Small intestine (tissue), 7 donors: ENCODE measurements at regions not wholly inside any gene's neighbourhood (a gene's known extent, or its start where the extent isn't known, plus 50 kb on each side); places are given as distances from the start of the nearest gene placed in this dataset.

Experiments used
- DNase-seq, 2 donors: peaks; one replicate each; pipeline versions ENCODE4 v3.0.0 to v3.0.0-alpha.2; 2013
- FAIRE-seq: peaks from 2 replicates; lab custom pipeline; 2012; peaks lifted over from hg19 to GRCh38; lab: Jason Lieb, UNC
- H3K27ac ChIP-seq, 3 donors: one replicate each; pipeline ENCODE4 v1.5.1; 2013; ENCODE audit warnings: low read length in 2 of 3, mild to moderate bottlenecking in 2 of 3, control low read depth in 1 of 3, inconsistent platforms in 1 of 3, low read depth in 1 of 3, moderate library complexity in 1 of 3
- H3K27me3 ChIP-seq, 3 donors: one replicate each; pipeline ENCODE4 v1.6.1; 2013; ENCODE audit warnings: low read length in 3 of 3, inconsistent platforms in 1 of 3; ENCODE audit not compliant: control insufficient read depth in 3 of 3, insufficient read depth in 3 of 3
- H3K36me3 ChIP-seq, 3 donors: one replicate each; pipeline ENCODE4 v1.6.1; 2013; ENCODE audit warnings: low read length in 3 of 3, inconsistent platforms in 1 of 3, low read depth in 1 of 3, mild to moderate bottlenecking in 1 of 3, moderate library complexity in 1 of 3; ENCODE audit not compliant: control insufficient read depth in 3 of 3, insufficient read depth in 2 of 3
- H3K4me1 ChIP-seq, 3 donors: one replicate each; pipeline ENCODE4 v1.6.1; 2013; ENCODE audit warnings: low read length in 2 of 3, inconsistent platforms in 1 of 3, low read depth in 1 of 3, mild to moderate bottlenecking in 1 of 3, moderate library complexity in 1 of 3; ENCODE audit not compliant: control insufficient read depth in 3 of 3, insufficient read depth in 2 of 3
- H3K4me3 ChIP-seq, 3 donors: one replicate each; pipeline ENCODE4 v1.5.1; 2013; ENCODE audit warnings: low read length in 3 of 3, control low read depth in 1 of 3, inconsistent platforms in 1 of 3, low read depth in 1 of 3, mild to moderate bottlenecking in 1 of 3, moderate library complexity in 1 of 3
- H3K9me3 ChIP-seq, 2 donors: one replicate each; pipeline ENCODE4 v1.6.1; 2013; ENCODE audit warnings: low read depth in 1 of 2, low read length in 1 of 2; ENCODE audit not compliant: control insufficient read depth in 2 of 2, insufficient read depth in 1 of 2
- WGBS, 3 donors: extraction: QIAGEN DNeasy Blood & Tissue Kit; methylation state at CpG; one replicate each; pipeline ENCODE4 v1.1.7; 2013; 5-methylcytosine and 5-hydroxymethylcytosine counted together
- donor health status: healthy with polysubstance abuse.
- donor health status: control.
- donor health status: control.
- donor health status: Bipolar disorder and iron deficiency.
- donor health status: healthy.

DNA sequence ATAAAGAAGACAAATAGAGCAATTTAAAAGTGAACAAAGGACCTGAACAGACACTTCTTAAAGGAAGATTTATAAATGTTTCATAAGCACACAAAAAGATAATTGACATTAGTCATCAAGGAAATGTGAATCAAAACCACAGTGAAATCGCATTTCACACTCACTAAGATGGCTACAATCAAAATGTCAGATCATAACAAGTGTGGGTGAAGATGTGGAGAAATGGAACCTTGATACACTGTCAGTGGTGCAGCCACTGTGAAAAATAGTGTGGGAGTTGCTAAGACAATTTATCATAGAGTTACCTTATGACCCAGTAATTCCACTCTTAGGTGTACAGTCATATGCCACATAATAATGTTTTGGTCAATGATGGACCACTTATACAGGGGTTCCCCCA, 54.5 kb upstream of the HTR4 start:
- no peaks in the 10 kb centered on the region for H3K36me3 ChIP-seq
- no peak overlapping the region for H3K4me3 ChIP-seq
- FAIRE-seq (no peak), DNase-seq (no peak)
- no peaks in the 10 kb centered on the region for H3K4me1 ChIP-seq
- H3K9me3 ChIP-seq = no peaks in the 10 kb centered on the region
- no peaks in the 10 kb centered on the region for H3K27me3 ChIP-seq
- no peak overlapping the region for H3K27ac ChIP-seq
- 79 to 83% (median 80%) methylated on average over 1 of the region's 1 CpG for WGBS, 3 donors

DNA sequence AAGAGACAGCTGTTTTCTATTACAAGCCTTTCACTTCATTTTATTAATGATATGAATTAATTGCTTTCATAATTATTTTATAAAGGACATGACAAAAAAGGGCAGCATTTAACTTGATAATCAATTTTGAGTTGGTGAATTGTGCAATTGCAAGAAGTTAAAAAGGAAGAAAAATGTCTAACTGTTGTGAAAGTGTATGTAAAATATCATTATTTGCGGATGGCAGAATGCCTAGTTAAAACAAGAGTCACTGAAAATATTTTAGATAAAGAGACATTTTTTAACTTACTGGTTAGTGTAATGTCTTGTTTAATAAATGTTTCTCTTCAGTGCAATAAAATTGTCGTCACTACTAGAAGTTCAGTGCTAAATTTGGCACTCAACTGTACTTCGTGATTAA, 57.6 kb upstream of the HTR4 start:
- Histone ChIP-seq H3K4me1 (no peaks in the 10 kb centered on the region), H3K27me3 (no peaks in the 10 kb centered on the region), H3K27ac (no peak overlapping the region), H3K9me3 (peaks cover 0 to 6% of the 10 kb centered on the region in 2 donors), H3K4me3 (no peak overlapping the region), H3K36me3 (no peaks in the 10 kb centered on the region)
- DNase-seq = no peak
- FAIRE-seq = no peak
- 68 to 86% (median 85%) methylated on average over 3 of the region's 3 CpGs for WGBS, 3 donors

- DNase-seq (no peak), FAIRE-seq (no peak)
- Histone ChIP-seq H3K27ac (no peak overlapping the region), H3K36me3 (no peaks in the 10 kb centered on the region), H3K4me1 (no peaks in the 10 kb centered on the region), H3K4me3 (no peak overlapping the region), H3K27me3 (no peaks in the 10 kb centered on the region), H3K9me3 (peaks cover 0 to 6% of the 10 kb centered on the region in 2 donors)
Observed at GRCh38 chr5:148713735-148714508, 59.6 kb upstream of the HTR4 start.

DNA sequence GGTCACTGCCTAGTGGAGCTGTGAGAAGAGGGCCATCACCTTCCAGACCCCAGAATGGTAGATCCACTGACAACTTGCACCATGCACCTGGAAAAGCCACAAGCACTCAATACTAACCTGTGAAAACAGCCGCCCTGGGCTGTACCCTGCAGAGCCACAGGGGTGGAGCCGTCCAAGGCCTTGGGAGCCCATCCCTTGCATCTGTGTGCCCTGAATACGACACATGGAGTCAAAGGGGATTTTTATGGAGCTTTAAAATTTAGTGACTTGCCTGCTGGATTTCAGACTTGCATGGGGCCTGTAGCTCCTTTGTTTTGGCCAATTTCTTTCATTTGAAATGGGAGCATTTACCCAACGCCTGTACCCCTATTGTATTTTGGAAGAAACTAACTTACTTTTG, 62.4 kb upstream of the HTR4 start:
- Histone ChIP-seq H3K4me3 (no peak overlapping the region), H3K27ac (no peak overlapping the region), H3K9me3 (peaks cover 0 to 6% of the 10 kb centered on the region in 2 donors), H3K36me3 (no peaks in the 10 kb centered on the region), H3K4me1 (peaks cover 0 to 5% (median 0%) of the 10 kb centered on the region in 3 donors), H3K27me3 (no peaks in the 10 kb centered on the region)
- DNase-seq (no peak), FAIRE-seq (no peak)
- WGBS, 3 donors = 48 to 64% (median 59%) methylated on average over 4 of the region's 4 CpGs

DNA sequence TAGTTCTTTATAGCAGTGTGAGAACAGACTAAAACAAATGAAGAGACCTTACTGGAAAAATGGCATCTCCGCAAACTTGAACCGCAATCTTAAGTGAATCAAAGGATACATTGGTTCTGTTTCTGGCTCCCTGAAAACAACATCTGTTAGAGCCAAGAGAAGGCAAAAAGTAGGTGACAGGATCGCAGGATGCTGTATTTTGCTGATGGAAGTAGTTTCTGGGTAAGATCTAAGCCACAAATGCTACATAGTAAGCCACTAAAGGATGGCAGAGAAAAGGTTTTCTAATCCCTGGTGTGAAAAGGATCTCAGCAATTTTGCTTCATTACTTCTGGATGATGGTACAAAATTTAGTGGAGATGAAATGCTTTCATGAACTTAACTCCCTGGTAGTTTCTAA, 63.3 kb upstream of the HTR4 start:
- Histone ChIP-seq H3K4me3 (no peak overlapping the region), H3K9me3 (peaks cover 0 to 6% of the 10 kb centered on the region in 2 donors), H3K36me3 (no peaks in the 10 kb centered on the region), H3K27me3 (no peaks in the 10 kb centered on the region), H3K4me1 (peaks cover 0 to 5% (median 0%) of the 10 kb centered on the region in 3 donors), H3K27ac (no peak overlapping the region)
- DNase-seq (no peak), FAIRE-seq (no peak)
- WGBS, 3 donors = 88 to 95% (median 93%) methylated on average over 3 of the region's 3 CpGs

DNA sequence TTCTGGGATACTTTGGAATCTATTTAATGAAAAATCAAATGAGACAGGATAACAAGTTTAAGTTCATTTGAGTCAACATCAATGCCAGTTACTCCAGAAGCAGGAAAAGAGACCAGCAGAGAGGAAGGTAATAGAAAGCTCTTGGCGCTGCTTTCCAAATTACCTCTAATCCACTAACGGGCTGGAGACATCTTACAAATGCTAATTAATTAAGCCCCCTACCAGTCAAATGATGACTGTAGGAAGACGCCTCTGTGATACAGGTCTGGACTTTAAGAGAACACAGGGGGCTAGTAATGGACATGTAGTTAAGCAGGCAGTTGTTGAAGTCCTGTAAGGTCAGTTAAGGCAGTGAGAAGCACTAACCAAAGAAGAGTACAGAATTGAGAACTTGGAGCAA, 65.3 kb upstream of the HTR4 start:
- Histone ChIP-seq H3K9me3 (peaks cover 0 to 6% of the 10 kb centered on the region in 2 donors), H3K27me3 (no peaks in the 10 kb centered on the region), H3K27ac (no peak overlapping the region), H3K36me3 (no peaks in the 10 kb centered on the region), H3K4me1 (peaks cover 0 to 5% (median 0%) of the 10 kb centered on the region in 3 donors), H3K4me3 (no peak overlapping the region)
- 58 to 90% (median 78%) methylated on average over 3 of the region's 3 CpGs for WGBS, 3 donors
- DNase-seq = no peak
- FAIRE-seq = no peak

GRCh38 chr5:148720257-148720656, 65.9 kb upstream of the HTR4 start:
- Histone ChIP-seq H3K4me1 (peaks cover 0 to 5% (median 0%) of the 10 kb centered on the region in 3 donors), H3K27ac (no peak overlapping the region), H3K4me3 (no peak overlapping the region), H3K27me3 (no peaks in the 10 kb centered on the region), H3K9me3 (peaks cover 0 to 6% of the 10 kb centered on the region in 2 donors), H3K36me3 (no peaks in the 10 kb centered on the region)
- DNase-seq (no peak), FAIRE-seq (no peak)

DNA sequence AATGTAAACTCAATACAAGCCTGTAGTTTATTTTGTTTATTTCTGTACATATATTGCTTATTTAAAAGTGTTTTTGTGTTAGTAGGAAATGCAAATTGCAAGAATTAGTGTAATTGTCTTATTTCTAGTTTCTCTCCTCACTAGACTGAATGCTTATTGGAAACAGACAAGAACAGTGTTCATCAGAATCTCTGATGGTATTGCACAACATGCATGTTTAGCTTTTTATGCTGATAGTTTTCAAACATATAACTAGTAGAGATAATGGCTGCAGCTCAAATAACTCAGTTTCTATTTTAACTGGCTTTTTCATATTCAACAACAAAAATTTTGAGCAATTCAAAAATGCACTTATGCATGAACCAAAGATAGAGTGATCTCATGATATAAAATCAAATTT, 68.8 kb upstream of the HTR4 start:
- H3K4me3 ChIP-seq = no peak overlapping the region
- DNase-seq = no peak
- no peak for FAIRE-seq
- H3K36me3 ChIP-seq = no peaks in the 10 kb centered on the region
- H3K4me1 ChIP-seq = peaks cover 0 to 5% (median 0%) of the 10 kb centered on the region in 3 donors
- no peak overlapping the region for H3K27ac ChIP-seq
- H3K9me3 ChIP-seq = no peaks in the 10 kb centered on the region
- H3K27me3 ChIP-seq = no peaks in the 10 kb centered on the region

DNA sequence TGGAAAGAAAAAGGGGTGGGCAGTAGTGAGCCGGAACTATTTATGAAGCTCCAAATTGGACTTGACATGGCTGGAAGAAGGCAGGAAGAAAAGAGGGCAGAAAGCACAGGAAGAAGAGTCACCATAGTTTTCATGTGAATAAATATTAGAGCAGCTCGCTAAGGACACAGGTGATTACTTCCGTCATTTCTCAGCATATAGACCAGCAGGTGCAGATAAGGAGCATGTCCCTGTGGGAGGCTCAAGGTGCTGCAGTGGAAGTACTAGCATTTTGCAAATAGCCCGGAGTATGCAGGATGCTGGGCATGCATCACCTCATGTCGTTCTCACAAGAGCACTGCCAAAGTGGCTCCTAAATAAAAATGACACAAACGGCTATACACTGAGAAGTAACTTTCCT, 71.3 kb upstream of the HTR4 start:
- Histone ChIP-seq H3K27me3 (no peaks in the 10 kb centered on the region), H3K9me3 (no peaks in the 10 kb centered on the region), H3K27ac (no peak overlapping the region), H3K4me3 (no peak overlapping the region), H3K36me3 (no peaks in the 10 kb centered on the region), H3K4me1 (peaks cover 0 to 2% (median 0%) of the 10 kb centered on the region in 3 donors)
- peak; percentile 17 to 51 for DNase-seq
- 15 to 63% (median 39%) methylated on average over 6 of the region's 6 CpGs for WGBS, 3 donors
- FAIRE-seq = no peak
